HCT116 (cell line): ENCODE measurements at regions not wholly inside any gene's neighbourhood (a gene's known extent, or its start where the extent isn't known, plus 50 kb on each side); places are given as distances from the start of the nearest gene placed in this dataset.

Experiments used
- ATAC-seq: fragments of 200-7000 bp; cut with Tn5 transposase; 2 replicates; pipeline ENCODE4 v1.9.1; 2020; ENCODE audit warnings: mild to moderate bottlenecking, moderate library complexity
- BruUV-seq: library from RNA; stranded (reverse); fragments of 400-500 nt; replicated peaks from 2 replicates; lab custom pipeline; 2021; lab: Mats Ljungman, UMichigan
- CTCF ChIA-PET: fragments of 300-600 bp; sonication (Branson Sonifier 250); formaldehyde crosslinking; loops from one replicate; lab custom pipeline; 2021; ENCODE audit warnings: antibody characterized with exemption; lab: Charles Lee
- POLR2A ChIA-PET: fragments of 300-600, 350-600 bp; sonication (Branson Sonifier 250); formaldehyde crosslinking; loops from one replicate; lab custom pipeline; 2021; ENCODE audit warnings: antibody characterized with exemption; lab: Charles Lee
- RAD21 ChIA-PET, 2 experiments: fragments of 300-600 bp; sonication (Branson Sonifier 250); formaldehyde crosslinking; loops; one replicate each; lab custom pipeline; 2023; ENCODE audit warnings: low total read pairs in 2 of 2; ENCODE audit not compliant: uncharacterized antibody in 2 of 2, unreplicated experiment in 2 of 2, low non-redundant PET in 1 of 2; lab: Charles Lee
- DNase-seq: peaks from one replicate; pipeline ENCODE4 v3.0.0-alpha.2; 2010; ENCODE audit warnings: low read depth, low spot score
- H2AFZ ChIP-seq: fragments of 200-600 bp; shearing (Covaris generic), sonication (generic); 2 replicates; pipeline ENCODE4 v1.6.1; 2017; ENCODE audit warnings: low read depth, mixed run types, mixed read lengths, antibody characterized with exemption, low read length; ENCODE audit not compliant: poor library complexity, severe bottlenecking
- H3K27ac ChIP-seq: 2 replicates; pipeline ENCODE4 v1.5.1; 2012; ENCODE audit warnings: low read depth, low read length
- H3K27me3 ChIP-seq: fragments of 200-600 bp; sonication (generic); 2 replicates; pipeline ENCODE4 v1.6.1; 2016; ENCODE audit warnings: mixed run types, low read length, mixed read lengths; ENCODE audit not compliant: insufficient read depth
- H3K36me3 ChIP-seq, 2 experiments: fragments of 200-500 bp in 1 of 2; fragments of 200-600 bp in 1 of 2; sonication (Bioruptor generic) in 1 of 2; sonication (generic) in 1 of 2; 2 replicates each; pipeline versions ENCODE4 v1.5.1 to v1.6.1; 2014 to 2016; ENCODE audit warnings: low read length in 2 of 2, inconsistent platforms in 1 of 2, mixed read lengths in 1 of 2, mixed run types in 1 of 2; ENCODE audit not compliant: insufficient read depth in 2 of 2, control insufficient read depth in 1 of 2
- H3K4me1 ChIP-seq, 2 experiments: fragments of 200-600 bp in 1 of 2; sonication (generic) in 1 of 2; 2 replicates each; pipeline versions ENCODE4 v1.5.1 to v1.6.1; 2012 to 2017; ENCODE audit warnings: low read length in 2 of 2, inconsistent platforms in 1 of 2, mild to moderate bottlenecking in 1 of 2, mixed read lengths in 1 of 2, mixed run types in 1 of 2, moderate library complexity in 1 of 2; ENCODE audit not compliant: insufficient read depth in 2 of 2, control insufficient read depth in 1 of 2
- H3K4me2 ChIP-seq: fragments of 200-600 bp; sonication (generic); 2 replicates; pipeline ENCODE4 v1.6.1; 2017; ENCODE audit warnings: mixed run types, low read length, mixed read lengths
- H3K4me3 ChIP-seq, 2 experiments: fragments of 200-600 bp in 1 of 2; sonication (generic) in 1 of 2; replicated peaks in 1 of 2; 2 replicates each; pipeline ENCODE4 v1.5.1; 2011 to 2016; ENCODE audit warnings: low read length in 2 of 2, control low read depth in 1 of 2, low read depth in 1 of 2, mild to moderate bottlenecking in 1 of 2, mixed read lengths in 1 of 2, mixed run types in 1 of 2
- H3K79me2 ChIP-seq: fragments of 200-600 bp; sonication (generic); 2 replicates; pipeline ENCODE4 v1.6.1; 2017; ENCODE audit warnings: mild to moderate bottlenecking, mixed run types, low read length, moderate library complexity, mixed read lengths; ENCODE audit not compliant: insufficient read depth
- H3K9ac ChIP-seq: fragments of 200-600 bp; sonication (generic); 2 replicates; pipeline ENCODE4 v1.6.1; 2016; ENCODE audit warnings: low read length, mixed read lengths
- H3K9me2 ChIP-seq: fragments of 200-600 bp; sonication (generic), shearing (Covaris generic); 2 replicates; pipeline ENCODE4 v1.6.1; 2017; ENCODE audit warnings: mixed run types, mild to moderate bottlenecking, moderate library complexity; ENCODE audit not compliant: insufficient read depth
- H3K9me3 ChIP-seq, 2 experiments: fragments of 200-500 bp in 1 of 2; fragments of 200-600 bp in 1 of 2; sonication (Bioruptor generic) in 1 of 2; sonication (generic) in 1 of 2; 2 replicates each; pipeline ENCODE4 v1.6.1; 2014 to 2017; ENCODE audit warnings: low read length in 2 of 2, mixed read lengths in 2 of 2, inconsistent platforms in 1 of 2, low read depth in 1 of 2, mild to moderate bottlenecking in 1 of 2, mixed run types in 1 of 2, moderate library complexity in 1 of 2; ENCODE audit not compliant: control insufficient read depth in 1 of 2, insufficient read depth in 1 of 2
- H4K20me1 ChIP-seq: fragments of 200-600 bp; sonication (generic), shearing (Covaris generic); 2 replicates; pipeline ENCODE4 v1.6.1; 2017; ENCODE audit warnings: mixed run types, mild to moderate bottlenecking, moderate library complexity; ENCODE audit not compliant: insufficient read depth
- CEBPB ChIP-seq: IDR thresholded peaks from 2 replicates; pipeline ENCODE4 v1.6.1; 2012; ENCODE audit warnings: low read depth
- ELF1 ChIP-seq: IDR thresholded peaks from 2 replicates; pipeline ENCODE4 v1.6.1; 2012; ENCODE audit warnings: low read depth, borderline replicate concordance
- EZH2phosphoT487 ChIP-seq: fragments of 200-600 bp; IDR thresholded peaks from 2 replicates; pipeline ENCODE4 v1.6.1; 2018; ENCODE audit warnings: antibody characterized with exemption, borderline replicate concordance
- FOSL1 ChIP-seq: IDR thresholded peaks from 2 replicates; pipeline ENCODE4 v1.6.1; 2012; ENCODE audit warnings: low read depth
- JUND ChIP-seq: IDR thresholded peaks from 2 replicates; pipeline ENCODE4 v1.6.1; 2012
- POLR2AphosphoS5 ChIP-seq: IDR thresholded peaks from 2 replicates; pipeline ENCODE4 v1.6.1; 2011; ENCODE audit warnings: mild to moderate bottlenecking, low read depth, low read length, moderate library complexity
- RAD21 ChIP-seq: IDR thresholded peaks from 2 replicates; pipeline ENCODE4 v1.6.1; 2012; ENCODE audit warnings: low read depth, mild to moderate bottlenecking
- SIN3A ChIP-seq: IDR thresholded peaks from 2 replicates; pipeline ENCODE4 v1.6.1; 2012; ENCODE audit warnings: low read depth
- SP1 ChIP-seq: IDR thresholded peaks from 2 replicates; pipeline ENCODE4 v1.6.1; 2012; ENCODE audit warnings: low read depth
- SRF ChIP-seq: IDR thresholded peaks from 2 replicates; pipeline ENCODE4 v1.6.1; 2012; ENCODE audit warnings: low read depth
- YY1 ChIP-seq: IDR thresholded peaks from 2 replicates; pipeline ENCODE4 v1.6.1; 2011; ENCODE audit warnings: low read length, low read depth, moderate library complexity, mild to moderate bottlenecking; ENCODE audit not compliant: insufficient replicate concordance; ENCODE audit errors: extremely low read depth
- ZFX ChIP-seq: fragments of 450-650 bp; IDR thresholded peaks from 2 replicates; pipeline ENCODE4 v1.6.1; 2017
- ZNF274 ChIP-seq: fragments of 200-500 bp; sonication (Bioruptor generic); IDR thresholded peaks from 2 replicates; pipeline ENCODE4 v1.6.1; 2014; ENCODE audit warnings: mild to moderate bottlenecking, low read depth, low read length, inconsistent platforms
- intact Hi-C: fragments of 100-400 bp; cut with micrococcal nuclease; formaldehyde crosslinking; loops from 2 replicates; pipeline ENCODE4 v1.10.0; 2022
- TF ChIP-seq, protein P1 (sequence below): IDR thresholded peaks from 2 replicates; pipeline ENCODE4 v1.6.1; 2012; ENCODE audit warnings: low read depth
- TF ChIP-seq, protein P2 (sequence below): IDR thresholded peaks from 2 replicates; pipeline ENCODE4 v1.6.1; 2011; ENCODE audit warnings: mild to moderate bottlenecking, low read length, moderate library complexity; ENCODE audit not compliant: insufficient replicate concordance; ENCODE audit errors: extremely low read depth
- TF ChIP-seq, protein P3 (sequence below): IDR thresholded peaks from 2 replicates; pipeline ENCODE4 v1.6.1; 2012
- TF ChIP-seq, protein P4 (sequence below), 3 experiments: fragments of 200-600 bp in 1 of 3; sonication (generic) in 1 of 3; IDR thresholded peaks in 2 of 3; conservative IDR thresholded peaks in 1 of 3; 2 replicates each; pipeline ENCODE4 v1.5.1; 2012 to 2017; ENCODE audit warnings: low read depth in 2 of 3, low read length in 2 of 3, antibody characterized with exemption in 1 of 3, borderline replicate concordance in 1 of 3, control low read depth in 1 of 3, mild to moderate bottlenecking in 1 of 3, mixed read lengths in 1 of 3, mixed run types in 1 of 3, moderate library complexity in 1 of 3; ENCODE audit not compliant: insufficient read depth in 1 of 3
- TF ChIP-seq, protein P5 (sequence below): IDR thresholded peaks from 2 replicates; pipeline ENCODE4 v1.6.1; 2012

DNA sequence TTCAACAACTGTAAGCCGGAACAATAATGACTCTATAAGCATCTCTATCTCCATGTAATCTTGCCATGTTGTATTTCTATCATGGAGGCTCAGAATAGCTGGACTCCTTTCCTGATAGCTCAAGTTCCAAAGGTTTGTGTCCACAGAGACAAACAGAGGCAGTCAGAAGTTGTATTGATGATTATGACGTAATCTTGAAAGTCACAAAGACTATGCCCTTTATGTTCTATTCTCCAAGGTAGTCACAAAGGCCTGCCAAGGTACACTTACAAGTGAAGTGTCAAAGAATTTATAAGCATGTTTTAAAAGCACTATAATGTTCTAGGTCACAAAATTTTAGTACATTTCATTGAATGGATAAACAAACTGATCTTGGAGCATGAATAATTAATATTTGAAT is 542.2 kb downstream of the CDH11 start:
- Histone ChIP-seq H3K4me3 (no peak overlapping the region), H3K9me2 (no peaks in the 10 kb centered on the region), H3K27me3 (no peaks in the 10 kb centered on the region), H2AFZ (no peak overlapping the region), H3K4me1 (no peaks in the 10 kb centered on the region), H4K20me1 (no peaks in the 10 kb centered on the region; the same call in 1 of the 2 replicates), H3K79me2 (no peaks in the 10 kb centered on the region), H3K4me2 (no peak overlapping the region), H3K9ac (no peak overlapping the region), H3K27ac (no peak overlapping the region), H3K36me3 (no peaks in the 10 kb centered on the region), H3K9me3 (peaks cover 5 to 23% of the 10 kb centered on the region in 2 experiments; a peak in 3 of 4 replicates)
- TF ChIP-seq, protein P1, sequence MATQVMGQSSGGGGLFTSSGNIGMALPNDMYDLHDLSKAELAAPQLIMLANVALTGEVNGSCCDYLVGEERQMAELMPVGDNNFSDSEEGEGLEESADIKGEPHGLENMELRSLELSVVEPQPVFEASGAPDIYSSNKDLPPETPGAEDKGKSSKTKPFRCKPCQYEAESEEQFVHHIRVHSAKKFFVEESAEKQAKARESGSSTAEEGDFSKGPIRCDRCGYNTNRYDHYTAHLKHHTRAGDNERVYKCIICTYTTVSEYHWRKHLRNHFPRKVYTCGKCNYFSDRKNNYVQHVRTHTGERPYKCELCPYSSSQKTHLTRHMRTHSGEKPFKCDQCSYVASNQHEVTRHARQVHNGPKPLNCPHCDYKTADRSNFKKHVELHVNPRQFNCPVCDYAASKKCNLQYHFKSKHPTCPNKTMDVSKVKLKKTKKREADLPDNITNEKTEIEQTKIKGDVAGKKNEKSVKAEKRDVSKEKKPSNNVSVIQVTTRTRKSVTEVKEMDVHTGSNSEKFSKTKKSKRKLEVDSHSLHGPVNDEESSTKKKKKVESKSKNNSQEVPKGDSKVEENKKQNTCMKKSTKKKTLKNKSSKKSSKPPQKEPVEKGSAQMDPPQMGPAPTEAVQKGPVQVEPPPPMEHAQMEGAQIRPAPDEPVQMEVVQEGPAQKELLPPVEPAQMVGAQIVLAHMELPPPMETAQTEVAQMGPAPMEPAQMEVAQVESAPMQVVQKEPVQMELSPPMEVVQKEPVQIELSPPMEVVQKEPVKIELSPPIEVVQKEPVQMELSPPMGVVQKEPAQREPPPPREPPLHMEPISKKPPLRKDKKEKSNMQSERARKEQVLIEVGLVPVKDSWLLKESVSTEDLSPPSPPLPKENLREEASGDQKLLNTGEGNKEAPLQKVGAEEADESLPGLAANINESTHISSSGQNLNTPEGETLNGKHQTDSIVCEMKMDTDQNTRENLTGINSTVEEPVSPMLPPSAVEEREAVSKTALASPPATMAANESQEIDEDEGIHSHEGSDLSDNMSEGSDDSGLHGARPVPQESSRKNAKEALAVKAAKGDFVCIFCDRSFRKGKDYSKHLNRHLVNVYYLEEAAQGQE = no peak
- TF ChIP-seq ZNF274 = no peak
- TF ChIP-seq FOSL1 = no peak
- no peak for TF ChIP-seq SP1
- TF ChIP-seq, protein P2, sequence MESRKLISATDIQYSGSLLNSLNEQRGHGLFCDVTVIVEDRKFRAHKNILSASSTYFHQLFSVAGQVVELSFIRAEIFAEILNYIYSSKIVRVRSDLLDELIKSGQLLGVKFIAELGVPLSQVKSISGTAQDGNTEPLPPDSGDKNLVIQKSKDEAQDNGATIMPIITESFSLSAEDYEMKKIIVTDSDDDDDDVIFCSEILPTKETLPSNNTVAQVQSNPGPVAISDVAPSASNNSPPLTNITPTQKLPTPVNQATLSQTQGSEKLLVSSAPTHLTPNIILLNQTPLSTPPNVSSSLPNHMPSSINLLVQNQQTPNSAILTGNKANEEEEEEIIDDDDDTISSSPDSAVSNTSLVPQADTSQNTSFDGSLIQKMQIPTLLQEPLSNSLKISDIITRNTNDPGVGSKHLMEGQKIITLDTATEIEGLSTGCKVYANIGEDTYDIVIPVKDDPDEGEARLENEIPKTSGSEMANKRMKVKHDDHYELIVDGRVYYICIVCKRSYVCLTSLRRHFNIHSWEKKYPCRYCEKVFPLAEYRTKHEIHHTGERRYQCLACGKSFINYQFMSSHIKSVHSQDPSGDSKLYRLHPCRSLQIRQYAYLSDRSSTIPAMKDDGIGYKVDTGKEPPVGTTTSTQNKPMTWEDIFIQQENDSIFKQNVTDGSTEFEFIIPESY = no peak
- TF ChIP-seq, protein P3, sequence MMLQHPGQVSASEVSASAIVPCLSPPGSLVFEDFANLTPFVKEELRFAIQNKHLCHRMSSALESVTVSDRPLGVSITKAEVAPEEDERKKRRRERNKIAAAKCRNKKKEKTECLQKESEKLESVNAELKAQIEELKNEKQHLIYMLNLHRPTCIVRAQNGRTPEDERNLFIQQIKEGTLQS = no peak
- no peak for TF ChIP-seq EZH2phosphoT487
- no peak for TF ChIP-seq SIN3A
- TF ChIP-seq RAD21 = no peak
- TF ChIP-seq ZFX = no peak
- TF ChIP-seq CEBPB = no peak
- no peak for TF ChIP-seq ELF1
- TF ChIP-seq, protein P4, sequence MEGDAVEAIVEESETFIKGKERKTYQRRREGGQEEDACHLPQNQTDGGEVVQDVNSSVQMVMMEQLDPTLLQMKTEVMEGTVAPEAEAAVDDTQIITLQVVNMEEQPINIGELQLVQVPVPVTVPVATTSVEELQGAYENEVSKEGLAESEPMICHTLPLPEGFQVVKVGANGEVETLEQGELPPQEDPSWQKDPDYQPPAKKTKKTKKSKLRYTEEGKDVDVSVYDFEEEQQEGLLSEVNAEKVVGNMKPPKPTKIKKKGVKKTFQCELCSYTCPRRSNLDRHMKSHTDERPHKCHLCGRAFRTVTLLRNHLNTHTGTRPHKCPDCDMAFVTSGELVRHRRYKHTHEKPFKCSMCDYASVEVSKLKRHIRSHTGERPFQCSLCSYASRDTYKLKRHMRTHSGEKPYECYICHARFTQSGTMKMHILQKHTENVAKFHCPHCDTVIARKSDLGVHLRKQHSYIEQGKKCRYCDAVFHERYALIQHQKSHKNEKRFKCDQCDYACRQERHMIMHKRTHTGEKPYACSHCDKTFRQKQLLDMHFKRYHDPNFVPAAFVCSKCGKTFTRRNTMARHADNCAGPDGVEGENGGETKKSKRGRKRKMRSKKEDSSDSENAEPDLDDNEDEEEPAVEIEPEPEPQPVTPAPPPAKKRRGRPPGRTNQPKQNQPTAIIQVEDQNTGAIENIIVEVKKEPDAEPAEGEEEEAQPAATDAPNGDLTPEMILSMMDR (IDR thresholded peaks at IDR 0.05 in 2 of 3, conservative IDR thresholded peaks at IDR 0.05 in 1 of 3; ENCODE audit: borderline replicate concordance in 1 of 3, insufficient read depth in 1 of 3, low read depth in 2 of 3, low read length in 2 of 3) = no peak
- TF ChIP-seq SRF = no peak
- no peak for TF ChIP-seq JUND
- no peak for TF ChIP-seq POLR2AphosphoS5
- TF ChIP-seq, protein P5, sequence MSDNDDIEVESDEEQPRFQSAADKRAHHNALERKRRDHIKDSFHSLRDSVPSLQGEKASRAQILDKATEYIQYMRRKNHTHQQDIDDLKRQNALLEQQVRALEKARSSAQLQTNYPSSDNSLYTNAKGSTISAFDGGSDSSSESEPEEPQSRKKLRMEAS = no peak
- TF ChIP-seq YY1 = no peak
- ATAC-seq (no peak), DNase-seq (no peak)
- ChIA-PET CTCF (no interaction called here), POLR2A (no interaction called here), RAD21 (no interaction called here)
- intact Hi-C loops = no loop called here
- no TSS peak for BruUV-seq
